ENCODE measurements at regions not wholly inside any gene's neighbourhood (a gene's known extent, or its start where the extent isn't known, plus 50 kb on each side); places are given as distances from the start of the nearest gene placed in this dataset.

- no peak overlapping the region for H3K9ac ChIP-seq (ENCODE audit: control insufficient read depth, insufficient read depth, low read length)
- no peak for TF ChIP-seq ATF7 (IDR thresholded peaks at IDR 0.05; ENCODE audit: low read depth)
- no peak for TF ChIP-seq CBFB (IDR thresholded peaks at IDR 0.05; ENCODE audit: low read depth)
- TF ChIP-seq TAF1 (IDR thresholded peaks at IDR 0.05; ENCODE audit: borderline replicate concordance, low read depth, low read length): no peak
- no peak for TF ChIP-seq YBX1 (IDR thresholded peaks at IDR 0.05)
- intact Hi-C loops (cut with micrococcal nuclease; ENCODE audit: unreplicated experiment): no loop called here
- H2AFZ ChIP-seq (ENCODE audit: control insufficient read depth, low read depth, low read length): no peak overlapping the region
- no peaks in the 10 kb centered on the region for H3K9me3 ChIP-seq (replicated peaks; ENCODE audit: control insufficient read depth, insufficient read depth, low read length)
- H3K27me3 ChIP-seq (replicated peaks in 1 of 2; ENCODE audit: control insufficient read depth in 2 of 2, insufficient read depth in 2 of 2, low read length in 1 of 2): no peaks in the 10 kb centered on the region
- no peak for DNase-seq (ENCODE audit: low read depth, low spot score)
- SMC1A ChIA-PET (ENCODE audit: uncharacterized antibody, unreplicated experiment): no interaction called here
- in situ Hi-C loops (cut with MboI): no loop called here
- no TSS peak for BruUV-seq (replicated peaks)
- no peaks in the 10 kb centered on the region for H3K4me1 ChIP-seq (ENCODE audit: control insufficient read depth, insufficient read depth, low read length)
- no peak overlapping the region for H3K4me3 ChIP-seq
- H4K20me1 ChIP-seq (ENCODE audit: control insufficient read depth, insufficient read depth): no peaks in the 10 kb centered on the region
- ATAC-seq: no peak
- CTCF ChIA-PET: interaction anchor here (0.6 kb wide), 1 partner anchor 161 kb away, joined by 3 read pairs; no protein-coding TSS in a partner anchor
- FAIRE-seq: no peak
- RAD21 ChIA-PET (ENCODE audit: unreplicated experiment): no interaction called here
- no peak overlapping the region for H3K4me2 ChIP-seq (ENCODE audit: control insufficient read depth, insufficient read depth)
- H3K36me3 ChIP-seq (ENCODE audit: control insufficient read depth in 2 of 2, insufficient read depth in 2 of 2, low read length in 1 of 2): no peaks in the 10 kb centered on the region
- POLR2A ChIA-PET: no interaction called here
- no peak overlapping the region for H3K27ac ChIP-seq (ENCODE audit: control insufficient read depth, insufficient read depth)
- WGBS (ENCODE audit: insufficient coverage, insufficient replicate concordance, low lambda C conversion rate, missing lambda C conversion rate): 14% methylated on average over 5 of the region's 5 CpGs
- H3K79me2 ChIP-seq (ENCODE audit: control insufficient read depth, insufficient read depth, low read length): no peaks in the 10 kb centered on the region
Measured at GRCh38 chr16:20137194-20137593, 63.5 kb upstream of the GPR139 start.

DNA sequence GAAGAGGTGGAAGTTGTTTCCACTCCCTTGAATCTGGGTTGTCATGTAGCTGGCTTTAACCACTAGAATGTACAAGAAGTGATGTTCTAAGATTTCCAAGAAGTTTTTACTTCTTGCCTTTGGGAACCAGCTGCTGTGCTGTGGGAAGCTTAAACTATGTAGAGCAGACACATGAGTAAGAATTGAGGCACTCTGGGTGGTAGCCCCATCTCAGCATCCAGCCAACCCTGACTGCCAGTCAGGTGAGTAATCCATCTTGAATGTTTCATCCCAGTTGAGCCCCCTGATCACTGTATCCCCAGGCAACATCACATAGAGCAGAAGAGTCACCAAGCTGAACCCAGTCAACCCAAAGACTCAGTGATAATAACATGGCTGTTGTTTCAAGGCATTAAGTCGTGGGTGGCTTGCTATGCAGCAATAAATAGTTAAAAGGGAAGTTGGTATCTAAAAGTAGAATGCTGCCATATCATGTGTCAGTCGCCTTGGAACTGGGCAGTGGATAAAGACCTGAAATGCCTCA, 62.8 kb upstream of the GPR139 start:
- no peak overlapping the region for H3K4me2 ChIP-seq (ENCODE audit: control insufficient read depth, insufficient read depth)
- ATAC-seq (no peak), FAIRE-seq (no peak), DNase-seq (ENCODE audit: low read depth, low spot score) (no peak)
- ChIA-PET SMC1A (ENCODE audit: uncharacterized antibody, unreplicated experiment) (no interaction called here), POLR2A (no interaction called here), CTCF (no interaction called here), RAD21 (ENCODE audit: unreplicated experiment) (interaction anchor here (1.0 kb wide), 1 partner anchor 164 kb away, joined by 3 read pairs; no protein-coding TSS in a partner anchor)
- in situ Hi-C loops (cut with MboI): no loop called here
- no TSS peak for BruUV-seq (replicated peaks)
- intact Hi-C loops (cut with micrococcal nuclease; ENCODE audit: unreplicated experiment): no loop called here
- no peaks in the 10 kb centered on the region for H3K79me2 ChIP-seq (ENCODE audit: control insufficient read depth, insufficient read depth, low read length)
- H3K4me1 ChIP-seq (ENCODE audit: control insufficient read depth, insufficient read depth, low read length): no peaks in the 10 kb centered on the region
- no peaks in the 10 kb centered on the region for H4K20me1 ChIP-seq (ENCODE audit: control insufficient read depth, insufficient read depth)
- no peaks in the 10 kb centered on the region; the same call in 2 of the 3 replicates for H3K9me3 ChIP-seq (replicated peaks; ENCODE audit: control insufficient read depth, insufficient read depth, low read length)
- WGBS (ENCODE audit: insufficient coverage, insufficient replicate concordance, low lambda C conversion rate, missing lambda C conversion rate): 2% methylated on average over 2 of the region's 2 CpGs
- H3K36me3 ChIP-seq (ENCODE audit: control insufficient read depth in 2 of 2, insufficient read depth in 2 of 2, low read length in 1 of 2): no peaks in the 10 kb centered on the region
- no peak overlapping the region for H3K9ac ChIP-seq (ENCODE audit: control insufficient read depth, insufficient read depth, low read length)
- H3K27me3 ChIP-seq (replicated peaks in 1 of 2; ENCODE audit: control insufficient read depth in 2 of 2, insufficient read depth in 2 of 2, low read length in 1 of 2): no peaks in the 10 kb centered on the region
- H3K27ac ChIP-seq (ENCODE audit: control insufficient read depth, insufficient read depth): no peak overlapping the region
- H2AFZ ChIP-seq (ENCODE audit: control insufficient read depth, low read depth, low read length): no peak overlapping the region
- H3K4me3 ChIP-seq: no peak overlapping the region
- TF ChIP-seq NFYA (IDR thresholded peaks at IDR 0.05; ENCODE audit: borderline replicate concordance, low read depth, low read length) (no peak), BCL11A (IDR thresholded peaks at IDR 0.05; ENCODE audit: low read depth, low read length) (no peak), NFYB (IDR thresholded peaks at IDR 0.05; ENCODE audit: insufficient read depth, low read depth, low read length) (no peak), SMAD1 (IDR thresholded peaks at IDR 0.05; ENCODE audit: low read depth, partially characterized antibody) (no peak), MEF2A (IDR thresholded peaks at IDR 0.05; ENCODE audit: insufficient read depth, low read depth, low read length) (no peak), LARP7 (IDR thresholded peaks at IDR 0.05) (no peak), ZNF274 (IDR thresholded peaks at IDR 0.05; ENCODE audit: insufficient read depth, insufficient read length) (no peak)
- TF ChIP-seq, protein P1, sequence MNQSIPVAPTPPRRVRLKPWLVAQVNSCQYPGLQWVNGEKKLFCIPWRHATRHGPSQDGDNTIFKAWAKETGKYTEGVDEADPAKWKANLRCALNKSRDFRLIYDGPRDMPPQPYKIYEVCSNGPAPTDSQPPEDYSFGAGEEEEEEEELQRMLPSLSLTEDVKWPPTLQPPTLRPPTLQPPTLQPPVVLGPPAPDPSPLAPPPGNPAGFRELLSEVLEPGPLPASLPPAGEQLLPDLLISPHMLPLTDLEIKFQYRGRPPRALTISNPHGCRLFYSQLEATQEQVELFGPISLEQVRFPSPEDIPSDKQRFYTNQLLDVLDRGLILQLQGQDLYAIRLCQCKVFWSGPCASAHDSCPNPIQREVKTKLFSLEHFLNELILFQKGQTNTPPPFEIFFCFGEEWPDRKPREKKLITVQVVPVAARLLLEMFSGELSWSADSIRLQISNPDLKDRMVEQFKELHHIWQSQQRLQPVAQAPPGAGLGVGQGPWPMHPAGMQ (IDR thresholded peaks at IDR 0.05; ENCODE audit: borderline replicate concordance): no peak
- TF ChIP-seq, protein P2, sequence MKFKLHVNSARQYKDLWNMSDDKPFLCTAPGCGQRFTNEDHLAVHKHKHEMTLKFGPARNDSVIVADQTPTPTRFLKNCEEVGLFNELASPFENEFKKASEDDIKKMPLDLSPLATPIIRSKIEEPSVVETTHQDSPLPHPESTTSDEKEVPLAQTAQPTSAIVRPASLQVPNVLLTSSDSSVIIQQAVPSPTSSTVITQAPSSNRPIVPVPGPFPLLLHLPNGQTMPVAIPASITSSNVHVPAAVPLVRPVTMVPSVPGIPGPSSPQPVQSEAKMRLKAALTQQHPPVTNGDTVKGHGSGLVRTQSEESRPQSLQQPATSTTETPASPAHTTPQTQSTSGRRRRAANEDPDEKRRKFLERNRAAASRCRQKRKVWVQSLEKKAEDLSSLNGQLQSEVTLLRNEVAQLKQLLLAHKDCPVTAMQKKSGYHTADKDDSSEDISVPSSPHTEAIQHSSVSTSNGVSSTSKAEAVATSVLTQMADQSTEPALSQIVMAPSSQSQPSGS (IDR thresholded peaks at IDR 0.05; ENCODE audit: low read length): no peak

All from GM12878 (cell line).